MM.1S (cell line): ENCODE measurements at regions not wholly inside any gene's neighbourhood (a gene's known extent, or its start where the extent isn't known, plus 50 kb on each side); places are given as distances from the start of the nearest gene placed in this dataset.

Experiments
- DNase-seq: peaks from one replicate; pipeline ENCODE4 v3.0.0-alpha.2; 2015
- H2AFZ ChIP-seq: fragments of 300-600 bp; sonication (generic); 2 replicates; pipeline ENCODE4 v1.6.0; 2016; ENCODE audit warnings: antibody characterized with exemption, low read length
- H3F3A ChIP-seq: fragments of 300-600 bp; sonication (generic); 2 replicates; pipeline ENCODE4 v1.6.1; 2016; ENCODE audit warnings: mild to moderate bottlenecking, antibody characterized with exemption, low read length, moderate library complexity, mixed read lengths; ENCODE audit not compliant: insufficient read depth
- H3K27ac ChIP-seq: fragments of 300-600 bp; sonication (generic); 2 replicates; pipeline ENCODE4 v1.5.1; 2016; ENCODE audit warnings: mild to moderate bottlenecking, low read length
- H3K27me3 ChIP-seq: fragments of 300-600 bp; sonication (generic); replicated peaks from 2 replicates; pipeline ENCODE4 v1.6.0; 2016; ENCODE audit warnings: low read length; ENCODE audit not compliant: insufficient read depth
- H3K36me3 ChIP-seq: fragments of 300-600 bp; sonication (generic); replicated peaks from 2 replicates; pipeline ENCODE4 v1.6.1; 2016; ENCODE audit warnings: mild to moderate bottlenecking, low read length, mixed read lengths; ENCODE audit not compliant: insufficient read depth
- H3K4me1 ChIP-seq: fragments of 300-600 bp; sonication (generic); 2 replicates; pipeline ENCODE4 v1.6.1; 2016; ENCODE audit warnings: low read length, mixed read lengths
- H3K4me2 ChIP-seq: fragments of 300-600 bp; sonication (generic); 2 replicates; pipeline ENCODE4 v1.6.0; 2016; ENCODE audit warnings: low read depth, low read length
- H3K4me3 ChIP-seq: fragments of 300-600 bp; sonication (generic); 2 replicates; pipeline ENCODE4 v1.5.1; 2016; ENCODE audit warnings: low read length, mixed read lengths
- H3K79me2 ChIP-seq: fragments of 300-600 bp; sonication (generic); 2 replicates; pipeline ENCODE4 v1.6.1; 2016; ENCODE audit warnings: mixed run types, low read length, mixed read lengths
- H3K9ac ChIP-seq: fragments of 300-600 bp; sonication (generic); 2 replicates; pipeline ENCODE4 v1.6.1; 2016; ENCODE audit warnings: low read length, mixed read lengths
- H3K9me2 ChIP-seq: fragments of 300-600 bp; sonication (generic); replicated peaks from 2 replicates; pipeline ENCODE4 v1.6.1; 2016; ENCODE audit warnings: mild to moderate bottlenecking, low read length, mixed read lengths; ENCODE audit not compliant: insufficient read depth
- H3K9me3 ChIP-seq: fragments of 300-600 bp; sonication (generic); replicated peaks from 2 replicates; pipeline ENCODE4 v1.6.1; 2016; ENCODE audit warnings: mild to moderate bottlenecking, low read length, mixed read lengths; ENCODE audit not compliant: insufficient read depth
- H4K20me1 ChIP-seq: fragments of 300-600 bp; sonication (generic); 2 replicates; pipeline ENCODE4 v1.6.1; 2016; ENCODE audit warnings: mild to moderate bottlenecking, low read length, moderate library complexity, mixed read lengths; ENCODE audit not compliant: insufficient read depth
- EZH2 ChIP-seq: fragments of 300-600 bp; sonication (generic); optimal IDR thresholded peaks from 2 replicates; pipeline ENCODE3; 2017; ENCODE audit warnings: low read depth, mild to moderate bottlenecking, antibody characterized with exemption, low read length, mixed read lengths
- EZH2phosphoT487 ChIP-seq: fragments of 300-600 bp; sonication (generic); IDR thresholded peaks from 2 replicates; pipeline ENCODE4 v1.6.1; 2018; ENCODE audit warnings: antibody characterized with exemption, low read length
- TF ChIP-seq, protein P1 (sequence below): fragments of 300-600 bp; sonication (generic); IDR thresholded peaks from 2 replicates; pipeline ENCODE4 v1.5.1; 2016; ENCODE audit warnings: antibody characterized with exemption, low read length, mixed read lengths

DNA sequence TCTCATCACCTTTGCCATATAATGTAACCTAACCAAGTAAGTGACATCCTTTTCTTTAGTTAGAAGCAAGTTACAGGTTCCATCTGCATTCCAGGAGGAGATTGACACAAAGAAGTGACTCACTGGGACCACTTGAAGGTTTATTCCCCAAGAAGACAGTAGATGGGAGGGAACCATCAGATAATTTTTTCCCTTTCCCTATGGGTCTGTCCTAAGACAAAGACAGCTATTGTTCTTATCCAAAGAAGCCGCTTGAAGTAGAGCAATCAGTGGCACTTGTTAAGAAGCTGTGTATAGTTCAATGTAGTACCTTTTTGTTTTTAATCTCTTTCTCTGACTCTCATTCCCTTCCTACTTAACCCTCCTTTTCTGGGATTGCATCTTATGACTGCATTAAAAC is 139.9 kb upstream of the B3GALT2 start:
- Histone ChIP-seq H3K4me2 (no peak overlapping the region), H3K36me3 (no peaks in the 10 kb centered on the region), H3F3A (no peaks in the 10 kb centered on the region), H3K27me3 (no peaks in the 10 kb centered on the region), H3K4me1 (no peaks in the 10 kb centered on the region), H4K20me1 (no peaks in the 10 kb centered on the region), H2AFZ (no peak overlapping the region), H3K4me3 (no peak overlapping the region), H3K79me2 (no peaks in the 10 kb centered on the region), H3K27ac (no peak overlapping the region), H3K9me3 (no peaks in the 10 kb centered on the region), H3K9me2 (no peaks in the 10 kb centered on the region), H3K9ac (no peak overlapping the region)
- no peak for DNase-seq
- no peak for TF ChIP-seq EZH2phosphoT487
- TF ChIP-seq, protein P1, sequence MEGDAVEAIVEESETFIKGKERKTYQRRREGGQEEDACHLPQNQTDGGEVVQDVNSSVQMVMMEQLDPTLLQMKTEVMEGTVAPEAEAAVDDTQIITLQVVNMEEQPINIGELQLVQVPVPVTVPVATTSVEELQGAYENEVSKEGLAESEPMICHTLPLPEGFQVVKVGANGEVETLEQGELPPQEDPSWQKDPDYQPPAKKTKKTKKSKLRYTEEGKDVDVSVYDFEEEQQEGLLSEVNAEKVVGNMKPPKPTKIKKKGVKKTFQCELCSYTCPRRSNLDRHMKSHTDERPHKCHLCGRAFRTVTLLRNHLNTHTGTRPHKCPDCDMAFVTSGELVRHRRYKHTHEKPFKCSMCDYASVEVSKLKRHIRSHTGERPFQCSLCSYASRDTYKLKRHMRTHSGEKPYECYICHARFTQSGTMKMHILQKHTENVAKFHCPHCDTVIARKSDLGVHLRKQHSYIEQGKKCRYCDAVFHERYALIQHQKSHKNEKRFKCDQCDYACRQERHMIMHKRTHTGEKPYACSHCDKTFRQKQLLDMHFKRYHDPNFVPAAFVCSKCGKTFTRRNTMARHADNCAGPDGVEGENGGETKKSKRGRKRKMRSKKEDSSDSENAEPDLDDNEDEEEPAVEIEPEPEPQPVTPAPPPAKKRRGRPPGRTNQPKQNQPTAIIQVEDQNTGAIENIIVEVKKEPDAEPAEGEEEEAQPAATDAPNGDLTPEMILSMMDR, result no peak
- no peak for TF ChIP-seq EZH2

DNA sequence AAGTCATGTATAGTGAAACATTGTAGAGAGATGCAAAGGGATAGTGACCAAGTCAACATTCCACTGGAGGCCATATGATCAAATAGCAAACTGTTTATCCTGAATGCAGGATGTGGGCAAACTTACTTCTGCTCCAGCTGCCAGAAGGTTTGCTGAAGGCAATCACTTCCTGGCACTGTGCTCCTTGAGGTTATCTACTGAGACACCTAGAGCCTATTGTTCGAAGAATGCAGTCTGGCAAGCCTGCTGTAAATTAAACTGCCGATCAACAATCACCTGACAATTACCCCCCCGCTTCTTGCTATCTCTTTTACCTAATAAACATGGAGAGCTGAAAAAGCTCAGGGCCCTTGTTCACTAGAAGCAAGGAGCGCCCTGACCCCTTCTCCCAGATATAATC is 139.4 kb upstream of the B3GALT2 start:
- no peaks in the 10 kb centered on the region for H3F3A ChIP-seq
- H3K4me2 ChIP-seq, result no peak overlapping the region
- H3K9ac ChIP-seq, result no peak overlapping the region
- TF ChIP-seq EZH2phosphoT487, result no peak
- no peak for TF ChIP-seq EZH2
- TF ChIP-seq, protein P1, result no peak
- no peak for DNase-seq
- no peaks in the 10 kb centered on the region for H4K20me1 ChIP-seq
- H3K9me2 ChIP-seq, result no peaks in the 10 kb centered on the region
- H3K9me3 ChIP-seq, result no peaks in the 10 kb centered on the region
- H3K36me3 ChIP-seq, result no peaks in the 10 kb centered on the region
- H3K4me3 ChIP-seq, result no peak overlapping the region
- no peaks in the 10 kb centered on the region for H3K79me2 ChIP-seq
- H3K27me3 ChIP-seq, result no peaks in the 10 kb centered on the region
- no peaks in the 10 kb centered on the region for H3K4me1 ChIP-seq
- no peak overlapping the region for H3K27ac ChIP-seq
- H2AFZ ChIP-seq, result no peak overlapping the region

DNA sequence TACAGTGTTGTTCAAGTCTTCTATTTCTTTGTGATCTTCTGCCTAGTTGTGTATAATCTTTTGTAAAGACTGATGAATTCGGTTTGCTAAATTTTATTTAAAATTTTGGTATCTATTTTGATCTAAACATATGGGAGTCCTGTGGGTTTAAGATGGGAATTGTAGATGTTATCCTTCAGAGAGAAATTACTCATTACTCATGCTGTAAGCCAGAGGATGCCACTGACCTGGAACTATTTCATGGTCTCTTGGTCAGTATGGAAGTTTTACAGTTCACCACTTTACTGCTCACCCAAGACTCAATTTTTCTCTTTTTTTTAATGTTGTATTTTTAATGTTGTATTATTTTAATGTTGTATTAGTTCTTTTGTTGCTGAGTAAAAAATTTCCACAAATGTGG is 138.6 kb upstream of the B3GALT2 start:
- H3K9me2 ChIP-seq, result no peaks in the 10 kb centered on the region
- H3K27me3 ChIP-seq, result no peaks in the 10 kb centered on the region
- H2AFZ ChIP-seq, result no peak overlapping the region
- H3K27ac ChIP-seq, result no peak overlapping the region
- DNase-seq, result no peak
- H4K20me1 ChIP-seq, result no peaks in the 10 kb centered on the region
- no peaks in the 10 kb centered on the region for H3K79me2 ChIP-seq
- no peaks in the 10 kb centered on the region for H3K36me3 ChIP-seq
- H3K4me2 ChIP-seq, result no peak overlapping the region
- H3F3A ChIP-seq, result no peaks in the 10 kb centered on the region
- TF ChIP-seq EZH2 (no peak), EZH2phosphoT487 (no peak)
- TF ChIP-seq, protein P1, result no peak
- no peak overlapping the region for H3K4me3 ChIP-seq
- no peaks in the 10 kb centered on the region for H3K9me3 ChIP-seq
- no peaks in the 10 kb centered on the region for H3K4me1 ChIP-seq
- no peak overlapping the region for H3K9ac ChIP-seq
